ENCODE measurements at regions not wholly inside any gene's neighbourhood (a gene's known extent, or its start where the extent isn't known, plus 50 kb on each side); places are given as distances from the start of the nearest gene placed in this dataset.
A peak's percentile ranks its signal among the peaks of the same experiment; 100 is the strongest.

DNA sequence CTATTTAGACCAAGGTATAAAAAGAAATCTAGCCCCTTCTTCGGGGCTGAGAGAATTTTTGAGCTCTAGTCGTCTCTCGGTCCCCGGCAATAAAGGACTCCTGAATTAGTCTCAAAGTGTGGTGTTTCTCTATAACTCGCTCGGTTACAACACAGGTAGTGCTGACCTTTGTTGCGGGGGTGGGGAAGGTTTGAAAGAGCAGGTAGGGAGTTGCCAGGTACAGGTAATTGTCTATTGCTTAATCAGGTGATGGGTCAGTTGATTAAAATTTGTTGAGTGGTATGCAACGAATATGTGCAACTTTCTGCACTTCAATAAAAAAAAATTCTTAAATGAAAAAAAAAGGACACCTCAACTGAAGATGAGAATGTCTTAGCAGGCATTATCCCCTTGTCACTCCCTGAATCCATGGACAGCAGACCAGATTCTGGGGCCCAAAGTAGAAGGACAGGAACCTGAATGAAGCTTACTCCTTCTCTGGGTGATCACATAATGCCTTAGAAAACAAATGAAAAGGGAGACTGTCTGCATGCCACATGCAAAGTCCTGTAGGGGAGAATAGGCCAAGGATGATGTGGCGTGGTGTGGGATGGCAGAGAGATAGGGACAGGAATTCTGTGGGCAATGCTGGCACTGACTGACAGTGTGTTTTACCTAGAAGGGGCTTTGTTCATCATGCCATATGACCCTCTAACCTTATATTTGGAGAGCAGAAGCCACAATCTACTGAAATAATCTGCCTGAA lies 157.6 kb upstream of the OLIG3 start:
- intact Hi-C loops (cut with DNase I), result no loop called here
- no peak for DNase-seq (ENCODE audit: low spot score)

DNA sequence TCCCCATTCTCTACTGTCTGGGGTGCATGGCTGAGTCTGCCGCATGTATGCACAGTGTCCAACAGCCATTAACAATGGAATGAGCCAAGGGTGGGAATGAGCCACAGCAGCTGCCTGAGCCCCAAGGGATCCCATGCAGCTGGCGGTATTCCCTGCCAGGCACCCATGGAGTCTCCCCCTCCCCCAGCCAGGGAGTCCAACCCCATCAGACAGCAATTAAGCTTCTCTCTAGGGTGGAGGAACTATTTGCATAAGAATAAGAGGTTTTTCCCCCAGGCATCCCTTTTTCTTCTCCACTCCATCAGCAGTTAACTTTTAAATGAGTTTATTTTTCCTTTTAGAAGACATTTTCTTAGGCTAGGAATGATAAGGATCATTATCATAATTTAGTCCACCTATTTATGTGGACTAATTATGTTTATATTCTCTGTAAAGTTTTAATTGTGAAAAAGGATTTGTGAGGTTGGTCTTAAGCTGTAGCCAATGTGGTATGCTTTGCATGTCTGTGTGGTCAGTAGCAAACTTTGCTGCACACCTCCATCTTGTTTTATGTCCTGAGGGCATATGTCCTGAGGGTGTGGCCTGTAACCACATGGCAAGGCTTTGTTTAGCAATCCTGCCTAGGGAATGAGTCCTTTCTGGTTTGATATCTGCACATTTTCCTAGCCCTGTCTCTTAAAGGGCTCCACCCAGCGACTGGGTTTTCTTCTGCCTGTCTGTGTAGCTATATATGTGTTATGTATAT lies 158.9 kb upstream of the OLIG3 start:
- intact Hi-C loops (cut with DNase I), result no loop called here
- no peak for DNase-seq (ENCODE audit: low spot score)

DNA sequence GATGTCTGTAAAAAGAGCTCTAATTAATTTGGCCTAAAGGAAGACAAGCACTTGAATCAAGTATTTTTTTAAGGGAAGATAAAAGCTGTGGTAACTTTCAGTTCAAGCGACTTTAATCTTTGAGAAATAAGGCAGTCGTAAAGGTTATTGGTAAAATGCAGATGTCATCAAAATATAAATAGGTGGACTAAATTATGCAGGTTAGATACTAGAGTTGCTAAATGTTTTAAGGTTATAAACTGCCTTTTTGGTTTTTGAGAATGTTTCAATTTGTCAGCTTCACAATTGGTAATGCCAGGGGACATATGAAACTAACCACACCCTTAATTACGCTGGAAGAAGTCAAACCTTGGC lies 159.5 kb upstream of the OLIG3 start:
- intact Hi-C loops (cut with DNase I), result no loop called here
- DNase-seq (ENCODE audit: low spot score), result no peak

DNA sequence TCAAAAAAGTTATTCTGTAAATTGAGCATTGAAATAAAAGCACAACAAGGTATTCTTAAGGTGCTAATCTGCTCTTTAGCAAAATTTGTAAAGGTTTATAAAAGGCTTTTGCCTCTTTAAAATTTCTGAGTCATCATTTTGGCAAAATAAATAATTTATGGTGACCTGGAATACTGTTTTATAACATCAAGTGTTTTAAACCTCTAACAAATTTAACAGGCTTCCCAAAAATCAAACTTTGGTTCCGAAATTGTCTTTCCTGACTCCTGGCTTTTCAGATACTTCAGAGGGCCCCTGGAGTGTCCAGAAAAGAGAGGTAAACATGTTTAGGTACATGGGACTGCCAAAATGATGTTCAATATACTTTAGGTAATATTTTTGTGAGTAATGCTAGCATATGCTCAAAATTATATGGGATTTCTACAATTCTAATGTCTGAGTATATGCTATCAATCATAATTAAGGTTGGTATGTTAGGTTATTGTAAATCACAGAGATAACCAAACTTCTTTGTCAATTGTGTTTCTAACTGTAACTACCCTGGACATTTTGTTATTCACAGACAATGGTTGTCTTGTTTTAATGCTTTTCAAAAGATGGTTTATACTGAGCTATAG lies 160.3 kb upstream of the OLIG3 start:
- intact Hi-C loops (cut with DNase I), result no loop called here
- DNase-seq (ENCODE audit: low spot score), result no peak

DNA sequence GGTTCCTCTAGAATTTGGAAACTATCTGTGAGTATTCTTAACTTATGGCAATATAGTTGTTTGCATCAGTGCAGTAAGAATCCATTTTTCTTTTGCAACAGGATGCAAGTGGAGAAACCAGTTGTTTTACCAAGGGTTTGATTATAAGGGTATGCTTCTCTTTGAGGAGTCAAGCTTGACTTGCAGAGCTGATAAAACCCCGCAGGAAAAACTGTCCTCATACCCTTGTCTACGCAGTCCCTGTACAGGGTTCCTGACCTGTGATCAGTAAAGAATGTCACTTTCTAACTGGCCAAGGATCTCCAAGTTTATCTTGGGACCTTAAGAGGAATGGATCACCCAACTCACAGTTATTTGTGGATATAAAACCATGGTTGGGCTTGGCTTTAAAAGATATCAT lies 161.1 kb upstream of the OLIG3 start:
- no peak for DNase-seq (ENCODE audit: low spot score)
- intact Hi-C loops (cut with DNase I), result no loop called here

DNA sequence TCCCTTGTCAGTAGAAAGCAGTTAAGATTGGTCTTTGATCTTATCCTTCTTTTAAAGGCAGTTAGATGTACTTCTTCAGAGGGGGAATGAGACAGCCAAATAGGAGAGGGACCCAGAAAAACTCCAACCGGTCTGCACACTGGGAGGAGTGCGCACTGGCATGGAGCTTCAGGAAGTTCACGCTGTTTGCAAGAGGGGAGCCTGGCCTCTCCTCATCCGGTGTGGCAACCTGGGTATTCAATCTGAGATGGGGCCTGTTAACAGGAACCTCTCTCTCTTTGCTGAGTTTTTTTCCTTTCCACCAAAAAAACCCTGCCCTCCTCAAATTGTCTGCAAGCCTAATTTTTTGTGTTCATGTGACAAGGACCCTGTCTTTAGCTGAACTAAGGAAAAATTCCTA lies 162.5 kb upstream of the OLIG3 start:
- intact Hi-C loops (cut with DNase I), result no loop called here
- no peak for DNase-seq (ENCODE audit: low spot score)

DNA sequence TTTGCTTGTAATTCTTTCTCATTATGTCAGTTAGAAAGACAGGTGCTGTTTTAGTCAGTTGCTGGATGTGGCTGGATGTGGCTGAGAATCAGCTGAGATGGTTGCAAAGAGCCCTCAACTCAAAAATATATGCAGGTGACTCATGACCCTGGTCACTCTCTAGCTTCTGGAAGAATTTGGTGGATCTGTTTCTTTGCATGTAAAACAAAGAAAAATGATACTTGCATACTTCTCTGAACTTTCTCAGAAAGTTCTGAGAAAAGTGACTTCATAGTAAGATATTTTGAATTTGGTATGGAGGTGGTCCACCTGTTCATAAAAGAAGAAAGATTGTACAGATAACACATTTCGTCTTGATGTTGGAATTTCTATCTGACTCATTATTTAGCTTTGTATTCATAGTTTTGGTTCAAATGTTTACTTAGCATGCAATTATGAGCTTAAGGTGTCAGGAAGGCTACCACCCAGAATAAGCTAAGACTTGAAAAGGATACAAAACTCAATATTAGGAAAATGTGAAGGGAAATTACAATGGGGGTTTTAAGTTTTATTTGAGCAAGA lies 163.2 kb upstream of the OLIG3 start:
- no peak for DNase-seq (ENCODE audit: low spot score)
- intact Hi-C loops (cut with DNase I), result no loop called here

DNA sequence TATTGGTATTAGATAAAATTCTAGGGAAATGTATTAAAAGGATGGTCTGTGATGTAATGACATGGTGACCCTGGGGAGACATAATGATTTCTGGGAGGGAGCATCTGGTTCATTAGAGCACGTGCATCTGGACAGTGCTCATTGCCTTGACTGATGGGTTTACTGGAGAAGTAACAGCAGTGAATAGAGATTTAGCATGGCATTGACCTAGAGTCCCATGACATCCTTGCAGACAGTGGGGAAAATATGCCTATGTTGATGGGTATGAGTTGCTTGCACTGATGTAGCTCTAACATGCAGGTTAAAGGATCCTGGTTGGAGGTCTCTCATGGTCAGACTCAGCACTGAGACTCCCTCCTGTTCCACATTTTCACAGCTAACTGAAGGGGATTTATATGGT lies 164.1 kb upstream of the OLIG3 start:
- DNase-seq (ENCODE audit: low spot score), result no peak
- intact Hi-C loops (cut with DNase I), result no loop called here

DNA sequence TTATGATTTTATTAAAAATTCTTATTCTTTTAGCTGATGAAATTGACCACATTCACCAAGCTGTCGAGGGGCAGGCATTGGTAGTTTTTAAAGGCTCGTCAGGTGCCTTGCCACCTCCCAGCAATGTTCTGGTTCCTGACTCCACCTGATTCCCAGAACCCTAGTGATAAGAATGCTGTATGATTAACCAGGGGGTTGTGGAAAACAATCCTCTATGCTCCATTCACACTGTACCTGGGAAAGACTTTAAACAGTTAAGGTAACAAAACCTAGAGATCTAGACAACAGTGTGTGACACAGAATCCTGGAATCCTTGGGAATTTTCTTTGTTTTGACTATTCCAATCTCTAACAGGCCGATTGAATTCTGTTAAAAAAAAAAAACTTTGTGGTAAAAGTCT lies 165.7 kb upstream of the OLIG3 start:
- intact Hi-C loops (cut with DNase I), result no loop called here
- DNase-seq (ENCODE audit: low spot score), result no peak

DNA sequence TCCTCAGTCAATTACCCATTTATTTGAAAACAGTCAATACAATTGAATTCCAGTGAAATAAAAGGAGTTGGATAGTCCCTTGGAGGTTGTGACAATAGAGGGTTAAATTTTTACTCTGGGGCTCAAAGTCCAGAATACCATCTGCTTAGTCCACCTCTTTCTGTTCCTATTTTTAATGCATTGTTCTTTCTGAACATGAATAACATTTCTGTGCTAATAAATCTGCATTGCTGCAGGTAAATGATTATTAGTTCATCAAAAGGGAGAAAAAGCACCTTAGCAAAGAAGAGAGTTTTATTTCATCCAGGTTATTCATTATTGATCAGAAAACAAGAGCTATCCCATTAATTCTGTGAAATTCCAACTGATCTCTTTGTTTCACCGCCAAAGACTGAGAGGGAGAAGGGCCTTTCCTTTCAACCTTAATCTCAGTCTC lies 166.1 kb upstream of the OLIG3 start:
- intact Hi-C loops (cut with DNase I), result no loop called here

DNA sequence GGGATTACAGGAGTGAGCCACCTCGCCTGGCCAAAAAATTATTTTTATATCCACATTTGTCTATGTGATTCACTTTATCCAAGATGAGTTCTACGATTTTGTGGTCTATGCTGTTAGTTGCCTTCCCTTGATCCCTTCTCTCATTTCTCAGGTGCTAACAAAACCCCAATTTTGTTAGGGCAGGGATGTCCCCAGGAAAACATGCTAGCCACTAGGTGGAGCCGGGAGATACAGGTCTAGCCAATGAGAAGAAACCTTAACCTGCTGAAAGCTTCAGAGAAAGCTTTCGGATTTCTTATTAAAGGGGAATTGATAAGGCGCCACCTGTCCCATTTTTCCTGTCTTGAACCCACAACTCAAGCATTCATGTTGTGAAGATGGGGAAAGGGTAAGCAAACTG lies 167.4 kb upstream of the OLIG3 start:
- intact Hi-C loops (cut with DNase I), result no loop called here
- no peak for DNase-seq (ENCODE audit: low spot score)

More for the DNA sequence above, 166.1 kb upstream of the OLIG3 start:
- DNase-seq (ENCODE audit: low spot score), result no peak

DNA sequence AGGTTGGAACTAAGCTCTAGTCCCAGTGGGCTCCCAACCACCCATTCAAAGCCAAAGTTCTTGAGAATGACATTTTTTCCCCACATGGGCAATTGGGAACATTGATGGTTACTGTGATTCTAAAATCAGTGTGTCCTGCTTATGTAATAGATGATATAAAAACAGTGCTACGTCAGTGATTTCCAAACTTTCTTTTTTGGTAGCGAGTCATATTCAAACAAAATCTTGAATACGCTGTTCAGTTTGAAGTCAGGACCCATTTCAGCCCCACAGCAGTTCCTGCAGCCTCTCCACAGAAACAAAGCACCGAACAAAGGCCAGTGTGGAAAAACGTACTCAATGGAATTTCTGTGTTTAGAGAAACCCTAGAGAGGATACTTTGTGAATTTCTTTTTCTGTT lies 170.0 kb upstream of the OLIG3 start:
- intact Hi-C loops (cut with DNase I), result no loop called here
- no peak for DNase-seq (ENCODE audit: low spot score)

DNA sequence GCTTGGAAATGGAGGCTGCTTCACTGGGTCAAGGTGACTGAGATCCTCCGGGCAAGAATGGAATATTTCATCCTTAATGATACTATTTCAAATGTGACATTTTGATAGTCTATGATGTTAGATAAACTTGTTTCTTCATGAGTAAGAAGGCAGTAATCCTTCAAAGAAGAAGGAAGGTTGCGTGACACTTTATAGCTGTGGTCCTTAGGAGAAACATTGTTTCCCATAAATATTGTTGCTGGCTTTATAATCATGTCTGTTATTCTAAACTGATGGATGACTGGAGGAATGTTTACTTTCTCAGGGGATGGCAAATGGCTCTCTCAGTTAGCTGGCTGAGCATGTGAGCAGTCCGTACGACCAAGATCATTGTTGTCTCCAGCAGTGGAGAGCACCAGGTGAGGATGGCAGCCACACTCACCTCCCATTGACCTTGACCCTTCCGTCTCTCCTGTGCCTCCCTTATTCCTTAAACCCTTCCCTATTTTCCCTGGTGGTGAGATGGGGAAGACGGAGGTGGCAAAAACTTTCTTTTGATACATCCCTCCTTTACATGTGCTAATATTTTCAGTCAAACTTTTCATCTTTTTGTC lies 171.2 kb upstream of the OLIG3 start:
- no peak for DNase-seq (ENCODE audit: low spot score)
- intact Hi-C loops (cut with DNase I), result no loop called here

DNA sequence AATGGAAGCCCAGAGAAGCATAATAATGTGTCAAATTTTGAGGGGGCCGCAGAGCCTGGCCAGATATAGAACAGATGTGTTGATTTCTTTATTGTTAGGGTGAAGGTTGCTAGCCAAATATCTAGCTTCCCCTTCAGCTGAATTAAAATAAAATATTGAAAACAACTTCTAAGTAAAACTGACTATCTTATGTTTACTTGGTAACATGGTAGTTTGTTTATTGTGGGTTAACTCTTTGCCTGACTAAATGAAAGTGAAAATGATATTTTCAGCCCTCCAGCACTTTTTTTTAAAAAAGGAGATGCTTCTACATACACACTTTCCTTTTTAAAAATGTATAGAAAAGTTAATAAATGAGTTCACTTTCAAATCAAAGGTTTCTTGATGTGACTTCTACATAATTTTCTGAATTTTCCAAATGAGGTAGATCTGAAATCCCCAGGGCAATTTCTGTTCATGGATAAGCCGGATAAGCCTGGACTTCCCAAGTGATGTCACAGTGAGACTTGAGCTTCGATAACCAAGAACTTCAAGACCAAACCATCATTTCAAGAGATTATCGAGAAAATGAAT lies 172.1 kb upstream of the OLIG3 start:
- intact Hi-C loops (cut with DNase I), result no loop called here
- no peak for DNase-seq (ENCODE audit: low spot score)

DNA sequence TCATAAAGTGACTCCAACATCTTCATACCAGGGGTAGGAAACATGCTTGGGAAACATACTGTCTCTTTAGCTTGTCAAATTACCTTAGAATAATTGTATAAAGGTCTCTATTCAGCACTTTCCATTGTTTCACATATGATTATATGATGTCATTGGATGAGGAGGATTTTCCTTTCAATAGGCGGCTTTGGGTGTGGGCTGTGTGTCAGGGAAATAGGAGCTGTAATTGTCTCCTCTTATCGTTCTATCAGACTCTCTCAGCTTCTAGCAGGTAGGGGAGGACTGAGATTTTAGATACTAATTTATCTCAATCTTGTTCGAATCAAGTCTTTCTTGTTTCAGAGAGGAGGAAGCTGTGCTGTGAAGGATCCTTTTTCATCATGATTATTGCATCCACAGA lies 179.4 kb upstream of the OLIG3 start:
- no peak for DNase-seq (ENCODE audit: low spot score)
- intact Hi-C loops (cut with DNase I), result no loop called here

DNA sequence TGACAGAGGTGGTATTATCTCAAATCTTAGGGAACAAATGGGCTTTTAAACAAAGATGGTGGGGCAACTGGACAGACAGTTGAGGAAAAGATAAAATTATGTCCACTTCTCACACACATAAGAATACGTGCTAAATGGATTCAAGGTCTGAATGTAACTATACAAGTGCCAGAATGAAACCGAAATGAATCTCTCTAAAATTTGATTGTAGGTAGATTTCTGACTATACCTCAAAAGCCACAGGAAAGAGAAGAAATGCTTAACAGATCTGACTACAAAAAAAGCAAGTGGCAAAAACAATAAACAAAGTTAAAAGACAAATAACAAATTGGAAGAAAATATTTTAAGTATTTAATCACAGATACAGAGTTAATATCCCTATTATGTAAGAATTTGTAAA lies 182.7 kb upstream of the OLIG3 start:
- DNase-seq (ENCODE audit: low spot score), result no peak
- intact Hi-C loops (cut with DNase I), result no loop called here

DNA sequence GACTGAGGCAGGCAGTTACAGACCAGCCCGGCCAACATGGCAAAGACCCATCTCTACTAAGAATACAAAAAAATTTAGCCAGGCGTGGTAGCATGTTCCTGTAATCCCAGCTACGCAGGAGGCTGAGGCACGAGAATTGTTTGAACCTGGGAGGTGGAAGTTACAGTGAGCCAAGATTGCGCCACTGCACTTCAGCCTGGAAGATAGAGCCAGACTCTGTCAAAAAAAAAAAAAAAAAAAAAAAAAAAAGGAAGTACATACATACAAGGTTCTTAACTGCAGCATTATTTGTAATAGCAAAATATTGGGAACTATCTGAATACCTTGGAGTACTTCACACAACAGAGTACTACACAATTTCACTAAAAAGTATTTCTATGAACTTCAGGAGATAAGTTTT lies 183.5 kb upstream of the OLIG3 start:
- peak; percentile 78 for DNase-seq (ENCODE audit: low spot score)
- intact Hi-C loops (cut with DNase I), result no loop called here

DNA sequence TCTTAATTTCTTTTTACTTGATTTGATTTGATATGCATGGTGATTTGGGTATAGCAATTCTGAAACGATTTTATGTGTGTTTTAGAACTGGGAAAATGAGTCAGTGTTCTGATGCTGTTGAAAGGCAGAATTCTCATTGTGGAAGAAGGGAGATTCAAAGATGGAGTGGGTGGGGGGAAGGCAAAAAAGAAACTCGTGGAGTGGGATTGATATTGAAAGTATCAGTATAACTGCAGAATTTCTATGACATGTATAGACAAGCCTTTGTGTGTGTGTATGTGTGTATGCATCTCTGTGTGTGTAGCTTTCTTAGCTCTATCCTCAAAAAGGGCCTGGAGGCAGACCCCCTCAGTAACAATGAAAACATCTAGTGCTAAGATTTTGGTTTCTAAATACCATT lies 184.3 kb upstream of the OLIG3 start:
- intact Hi-C loops (cut with DNase I), result no loop called here
- DNase-seq (ENCODE audit: low spot score), result no peak

DNA sequence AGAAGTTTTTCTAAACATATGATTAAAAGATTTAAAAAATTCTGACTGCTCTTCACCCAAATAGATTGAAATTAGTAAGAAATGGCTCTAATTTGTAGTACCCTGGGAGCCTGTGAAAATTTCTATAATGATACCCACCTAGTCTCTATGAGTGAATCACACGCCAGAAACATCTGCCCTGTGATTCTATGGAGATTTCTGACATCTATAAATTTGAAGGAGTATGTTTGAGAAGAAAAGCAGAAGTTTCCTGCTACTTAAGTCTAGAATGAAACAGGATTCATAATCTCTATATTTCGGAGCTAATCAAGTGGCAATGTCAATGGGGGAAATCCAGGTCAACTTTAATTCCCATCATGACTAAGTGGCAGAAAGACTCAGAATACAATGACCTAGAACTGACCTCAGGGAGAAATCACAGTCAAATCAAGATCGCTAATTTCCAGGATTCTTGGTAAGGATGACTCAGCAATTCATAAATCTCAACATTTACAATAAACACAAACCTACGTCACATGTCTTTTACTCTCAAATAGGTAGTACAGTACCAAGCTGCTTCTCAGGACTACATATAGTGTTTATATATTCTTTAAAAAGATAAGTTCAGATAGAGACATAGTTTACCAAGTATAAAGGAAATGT lies 186.2 kb upstream of the TNFAIP3 start:
- intact Hi-C loops (cut with DNase I), result no loop called here

More for the DNA sequence above, 186.2 kb upstream of the TNFAIP3 start:
- no peak for DNase-seq (ENCODE audit: low spot score)
